COLO829 (cell line): ENCODE measurements at regions not wholly inside any gene's neighbourhood (a gene's known extent, or its start where the extent isn't known, plus 50 kb on each side); places are given as distances from the start of the nearest gene placed in this dataset.
"Not testable (repeated sequence)": the region's sequence is repeated elsewhere in the genome, so short reads cannot be mapped to it uniquely, and the experiment has no call there.

Experiments used
- DNase-seq: peaks from one replicate; pipeline ENCODE4 v3.0.0; 2012; ENCODE audit warnings: low spot score

GRCh38 chr21:15477773-15478172 lies 252.0 kb upstream of the USP25 start:
- DNase-seq, result not testable (repeated sequence)

DNA sequence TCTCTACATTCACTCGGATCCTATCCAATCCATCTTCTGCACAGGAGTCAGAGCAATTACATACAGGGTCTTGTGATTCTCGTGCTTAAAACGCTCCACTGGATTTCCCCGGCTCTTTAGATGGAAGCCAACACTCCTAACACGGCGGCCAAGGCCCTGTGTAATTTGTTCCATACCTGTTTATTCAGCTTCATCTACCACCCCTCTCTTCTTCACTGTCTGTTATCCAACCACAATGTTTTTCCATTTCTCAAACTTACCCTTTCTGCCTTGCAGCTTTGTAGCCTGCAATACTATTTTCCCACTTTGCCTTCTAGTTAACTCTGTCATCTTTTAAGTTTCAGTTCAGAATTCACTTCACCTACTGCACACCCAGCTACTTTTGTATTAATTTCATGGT lies 249.6 kb upstream of the USP25 start:
- no peak for DNase-seq

DNA sequence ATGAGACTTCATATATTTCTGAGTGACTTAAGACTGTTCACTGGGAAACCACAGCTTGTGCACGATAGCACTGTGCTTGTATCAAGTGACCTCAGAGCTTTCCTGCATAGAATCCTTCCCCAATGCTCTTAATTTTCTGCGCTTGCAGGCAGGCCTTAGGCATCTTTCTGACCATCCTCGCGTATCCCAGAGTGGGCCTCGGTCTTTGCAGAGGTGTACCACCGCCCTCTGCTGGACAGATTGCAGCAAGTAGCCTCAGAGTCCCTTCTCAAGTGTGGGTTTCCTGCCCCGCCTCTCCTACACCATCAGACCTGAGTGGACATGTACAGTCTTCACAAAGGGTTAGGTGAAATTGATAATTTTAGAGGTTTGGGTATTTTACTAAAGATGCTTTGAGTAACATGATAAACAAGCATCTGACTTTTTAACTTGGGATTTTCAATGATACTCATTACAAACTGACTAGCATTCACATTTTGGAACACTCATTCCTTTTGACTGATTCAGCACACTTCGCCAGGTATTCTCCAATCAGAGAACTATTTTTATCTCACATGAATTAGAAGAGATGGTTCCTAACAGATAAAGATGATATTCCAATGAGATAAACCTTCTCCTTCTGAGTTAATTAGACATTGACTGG lies 246.5 kb upstream of the USP25 start:
- peak; percentile 59 for DNase-seq

GRCh38 chr21:15486460-15487195 lies 243.2 kb upstream of the USP25 start:
- no peak for DNase-seq

GRCh38 chr21:15487196-15487550 lies 242.6 kb upstream of the USP25 start:
- DNase-seq, result no peak

DNA sequence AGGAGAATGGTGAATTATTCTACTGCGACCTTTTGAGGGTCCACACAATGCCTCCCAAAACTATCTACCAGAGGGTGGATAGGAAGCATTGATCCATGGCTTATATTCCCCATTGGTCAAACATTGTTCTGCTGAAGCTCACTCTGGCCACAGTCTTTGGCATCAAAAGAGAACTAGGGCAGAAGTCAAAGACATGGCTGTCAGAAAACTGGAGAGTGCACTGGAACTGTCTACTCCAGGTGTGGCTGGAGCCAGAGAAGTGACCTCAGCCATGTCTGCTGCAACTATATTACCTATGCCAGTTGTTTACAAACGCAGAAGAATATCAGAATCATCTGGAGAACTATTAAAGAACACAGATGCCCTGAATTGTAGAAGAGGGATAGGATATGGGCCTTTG lies 238.7 kb upstream of the USP25 start:
- DNase-seq, result no peak

DNA sequence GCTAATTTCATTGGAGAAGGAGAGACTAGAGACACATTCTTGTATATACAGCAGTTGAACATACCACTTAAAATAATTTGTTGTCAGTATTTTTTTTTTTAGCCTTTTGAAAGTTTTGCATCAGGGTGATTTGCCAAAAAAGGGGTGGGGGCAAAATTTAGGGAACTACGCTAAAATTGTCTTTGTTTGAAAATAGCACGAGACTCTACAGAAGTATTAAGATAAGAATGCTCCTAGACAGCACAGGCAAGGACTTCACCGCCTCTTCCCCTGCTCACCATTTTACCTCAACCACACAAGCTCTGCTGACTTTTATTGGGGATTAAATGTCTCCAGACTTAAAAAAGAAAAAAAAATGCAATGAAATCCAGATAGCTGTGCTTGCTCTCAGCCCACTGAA lies 236.1 kb upstream of the USP25 start:
- DNase-seq, result no peak

- DNase-seq, result no peak
Measured at GRCh38 chr21:15494481-15494880, 235.3 kb upstream of the USP25 start.

GRCh38 chr21:15495965-15496364 lies 233.8 kb upstream of the USP25 start:
- DNase-seq, result no peak

GRCh38 chr21:15496911-15497310 lies 232.9 kb upstream of the USP25 start:
- no peak for DNase-seq

GRCh38 chr21:15498455-15498854 lies 231.3 kb upstream of the USP25 start:
- DNase-seq, result no peak

DNA sequence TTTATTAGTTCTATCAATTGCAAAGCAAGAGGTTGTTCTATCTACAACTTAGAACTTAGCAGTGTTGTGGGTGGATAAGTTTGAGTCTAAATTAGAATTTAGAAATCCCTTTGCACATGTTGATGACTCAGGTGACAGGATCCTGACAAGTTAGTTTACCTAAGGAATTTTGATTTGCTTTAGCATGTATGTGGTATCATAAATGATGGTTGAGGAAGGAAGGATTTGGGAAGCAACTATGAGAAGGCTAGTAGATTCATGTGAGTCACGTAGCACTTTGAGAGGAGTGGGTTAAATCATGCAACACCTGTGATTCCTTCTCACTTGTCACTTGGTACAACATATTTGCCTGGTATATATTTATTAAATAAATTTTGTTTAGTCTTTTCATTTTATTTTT lies 223.7 kb upstream of the USP25 start:
- DNase-seq, result no peak

DNA sequence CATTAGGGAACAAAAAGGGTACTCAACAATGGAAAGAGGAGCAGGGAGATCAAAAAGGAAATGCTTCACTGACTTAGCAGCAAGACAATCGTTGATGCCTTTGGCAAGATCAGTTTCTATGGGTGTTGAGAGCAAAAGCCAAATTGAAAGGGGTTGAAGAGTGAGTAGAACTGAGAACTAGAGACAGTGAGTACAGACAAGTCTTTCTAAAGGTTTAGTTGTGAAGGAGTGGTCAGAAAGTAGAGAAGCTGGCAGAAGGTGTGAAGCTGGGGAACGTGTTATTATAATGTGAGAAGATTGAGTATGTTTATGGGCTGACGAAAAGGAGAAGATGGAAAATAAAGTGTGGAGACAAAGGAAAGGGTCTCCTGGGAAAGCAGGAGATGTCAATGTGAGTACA lies 221.2 kb upstream of the USP25 start:
- DNase-seq, result no peak

DNA sequence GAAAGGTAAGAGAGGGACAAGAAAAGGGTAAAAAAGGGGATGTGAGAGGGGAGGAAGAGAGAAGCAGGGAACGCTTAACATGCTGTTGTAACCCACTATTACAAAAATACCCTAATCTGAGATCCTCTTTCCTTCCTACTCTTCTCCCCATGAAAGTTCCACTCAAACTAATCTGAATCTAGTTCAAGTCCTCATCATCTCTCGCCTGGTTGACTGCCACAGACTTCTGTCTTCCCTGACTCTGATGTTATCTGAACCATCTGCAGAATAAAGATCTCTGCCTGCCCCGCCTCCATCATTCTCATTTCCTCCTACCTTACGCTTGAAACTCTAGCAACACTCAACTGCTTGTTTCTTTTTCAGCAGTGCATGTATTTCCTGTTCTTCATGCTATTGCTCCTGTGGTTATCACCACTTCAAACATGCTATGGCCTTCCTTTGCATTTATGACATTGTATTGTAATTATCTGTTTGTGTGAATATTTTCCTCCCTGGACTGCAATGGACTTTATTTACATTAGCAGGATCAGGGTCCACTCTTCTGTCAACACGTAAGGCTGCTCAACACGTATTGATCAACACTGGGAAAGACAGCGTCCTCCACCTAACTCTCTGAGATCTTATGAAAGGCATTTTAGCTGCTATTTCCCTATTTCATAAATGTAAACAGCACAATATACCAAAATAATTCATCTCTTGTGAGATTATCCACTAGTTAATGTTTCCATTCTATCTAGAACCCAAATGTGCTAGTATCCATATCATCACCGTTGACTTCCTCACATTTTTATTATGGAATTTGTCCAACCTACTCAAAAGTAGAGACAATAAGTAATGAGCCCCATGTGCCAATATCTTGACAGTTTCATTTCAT lies 215.5 kb upstream of the USP25 start:
- DNase-seq, result no peak

DNA sequence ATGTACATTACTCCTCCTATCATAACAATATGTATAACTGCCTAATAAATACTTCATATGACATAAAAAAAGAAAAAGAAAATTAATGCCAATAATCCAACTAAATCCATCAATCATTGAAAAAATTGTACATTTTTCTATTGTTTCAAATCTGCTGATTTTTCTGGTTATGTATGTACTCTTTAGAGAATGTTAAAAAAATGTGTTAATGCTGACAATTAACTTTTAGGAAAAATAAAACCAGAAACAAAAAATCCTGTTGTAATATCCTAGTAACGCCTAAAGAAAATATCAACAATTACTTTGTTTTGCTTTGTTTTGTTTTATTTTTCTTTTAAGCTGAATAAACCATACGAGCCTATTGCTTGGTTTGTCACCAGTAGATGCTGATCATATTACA lies 213.9 kb upstream of the USP25 start:
- DNase-seq, result no peak

GRCh38 chr21:15517394-15517793 lies 212.4 kb upstream of the USP25 start:
- DNase-seq, result no peak

DNA sequence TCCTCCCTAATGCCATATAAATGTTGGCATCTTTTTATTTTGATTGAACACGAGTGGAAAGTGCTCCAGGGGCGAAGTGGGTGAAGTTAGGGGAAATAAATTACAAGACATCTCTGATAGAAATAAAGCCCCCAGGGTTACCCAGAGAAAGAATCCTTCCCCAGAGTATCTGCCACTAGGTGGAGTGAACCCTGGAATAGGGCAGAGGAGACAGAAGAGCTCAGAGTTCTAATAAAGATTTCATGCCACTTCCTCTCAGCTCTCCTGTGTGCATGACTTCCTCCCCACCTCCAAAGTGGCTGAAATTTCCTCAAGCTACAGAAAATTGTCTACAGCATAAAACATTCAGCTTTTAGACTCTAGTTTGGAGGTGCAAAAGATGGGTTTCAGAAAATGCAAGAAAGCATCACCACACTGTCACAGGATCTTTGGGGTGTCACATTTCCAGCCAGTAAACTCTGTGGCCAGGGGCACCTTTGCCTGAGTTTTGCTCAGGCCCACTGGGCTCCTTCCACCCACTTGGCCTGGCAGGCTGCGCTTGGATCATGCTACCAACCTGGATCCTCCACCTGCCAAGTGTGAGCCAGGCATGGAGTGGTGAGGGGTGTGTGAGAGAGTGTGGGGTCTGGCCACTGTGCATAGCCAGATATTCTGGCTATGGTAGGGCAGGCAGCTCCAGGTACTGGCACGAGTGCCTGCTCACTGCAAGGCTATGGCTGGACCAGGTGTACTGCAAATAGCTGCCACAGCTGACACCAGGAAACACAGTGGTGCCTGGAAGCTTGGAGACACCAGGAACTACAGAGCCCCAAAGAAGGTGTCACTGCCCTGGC lies 208.8 kb upstream of the USP25 start:
- no peak for DNase-seq

DNA sequence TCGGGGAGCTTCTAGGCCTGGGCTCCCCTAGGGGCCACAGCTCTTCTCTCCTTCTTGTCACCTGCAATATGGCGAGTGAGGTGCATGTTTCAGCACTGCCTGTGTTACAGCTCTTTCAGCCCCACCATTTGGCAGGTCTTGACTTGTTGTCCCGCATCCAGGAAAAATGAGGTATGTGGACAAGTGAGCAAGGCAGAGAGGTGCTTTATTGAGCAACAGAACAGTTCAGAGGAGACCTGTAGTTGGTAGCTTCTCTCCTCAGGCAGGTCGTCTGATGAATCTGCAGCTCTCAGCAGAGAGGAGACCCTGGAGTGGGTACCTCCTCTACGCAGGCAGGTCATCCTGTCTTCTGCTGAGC lies 208.2 kb upstream of the USP25 start:
- DNase-seq, result no peak

GRCh38 chr21:15522148-15522547 lies 207.6 kb upstream of the USP25 start:
- DNase-seq, result no peak

GRCh38 chr21:15524855-15525254 lies 204.9 kb upstream of the USP25 start:
- DNase-seq, result no peak

- DNase-seq, result no peak
Measured at GRCh38 chr21:15526798-15527197, 203.0 kb upstream of the USP25 start.

GRCh38 chr21:15528346-15528745 lies 201.4 kb upstream of the USP25 start:
- DNase-seq, result no peak
